DOHH2 (cell line): ENCODE measurements at regions not wholly inside any gene's neighbourhood (a gene's known extent, or its start where the extent isn't known, plus 50 kb on each side); places are given as distances from the start of the nearest gene placed in this dataset.

Source experiments
- CTCF ChIP-seq: fragments of 200-600 bp; sonication (generic); IDR thresholded peaks from one replicate; pipeline ENCODE4 v1.5.1; 2014; ENCODE audit warnings: antibody characterized with exemption, mild to moderate bottlenecking, low read depth, low read length; ENCODE audit not compliant: poor library complexity, severe bottlenecking
- EZH2phosphoT487 ChIP-seq: fragments of 200-600 bp; sonication (generic); IDR thresholded peaks from 2 replicates; pipeline ENCODE4 v1.6.1; 2017; ENCODE audit warnings: borderline replicate concordance, mild to moderate bottlenecking, antibody characterized with exemption, low read length, moderate library complexity, mixed read lengths

- no peak for TF ChIP-seq CTCF
- TF ChIP-seq EZH2phosphoT487 = no peak
Observed at GRCh38 chr1:87863317-87863716, 534.6 kb downstream of the LMO4 start.
